ENCODE measurements at regions not wholly inside any gene's neighbourhood (a gene's known extent, or its start where the extent isn't known, plus 50 kb on each side); places are given as distances from the start of the nearest gene placed in this dataset.
A peak's percentile ranks its signal among the peaks of the same experiment; 100 is the strongest.

- no peaks in the 10 kb centered on the region for H3K27me3 ChIP-seq (ENCODE audit: control insufficient read depth in 3 of 3, insufficient read depth in 3 of 3, low read length in 3 of 3)
- no peaks in the 10 kb centered on the region for H3K4me1 ChIP-seq (ENCODE audit: control insufficient read depth in 3 of 3, insufficient read depth in 2 of 3, low read depth in 1 of 3, low read length in 2 of 3)
- no peak overlapping the region for H3K4me3 ChIP-seq (ENCODE audit: low read depth in 1 of 3, low read length in 3 of 3)
- FAIRE-seq, result no peak
- no peaks in the 10 kb centered on the region for H3K36me3 ChIP-seq (ENCODE audit: control insufficient read depth in 3 of 3, insufficient read depth in 2 of 3, low read depth in 1 of 3, low read length in 3 of 3)
- DNase-seq, result no peak
- no peak overlapping the region for H3K27ac ChIP-seq (ENCODE audit: low read depth in 1 of 3, low read length in 2 of 3)
- peaks cover 0 to 5% of the 10 kb centered on the region in 2 donors for H3K9me3 ChIP-seq (ENCODE audit: control insufficient read depth in 2 of 2, insufficient read depth in 1 of 2, low read depth in 1 of 2, low read length in 1 of 2)
Observed at GRCh38 chr4:75102787-75103085, 169.8 kb downstream of the PARM1 start.

- DNase-seq (peak in 1 of 2 donors; percentile 30), FAIRE-seq (no peak)
- 56 to 82% (median 75%) methylated on average over 3 of the region's 3 CpGs for WGBS, 3 donors
Observed at GRCh38 chr4:75101906-75102786, 169.2 kb downstream of the PARM1 start.

More at GRCh38 chr4:75101906-75102786, 169.2 kb downstream of the PARM1 start:
- Histone ChIP-seq H3K9me3 (ENCODE audit: control insufficient read depth in 2 of 2, insufficient read depth in 1 of 2, low read depth in 1 of 2, low read length in 1 of 2) (peaks cover 0 to 5% of the 10 kb centered on the region in 2 donors), H3K27me3 (ENCODE audit: control insufficient read depth in 3 of 3, insufficient read depth in 3 of 3, low read length in 3 of 3) (no peaks in the 10 kb centered on the region), H3K36me3 (ENCODE audit: control insufficient read depth in 3 of 3, insufficient read depth in 2 of 3, low read depth in 1 of 3, low read length in 3 of 3) (no peaks in the 10 kb centered on the region), H3K4me1 (ENCODE audit: control insufficient read depth in 3 of 3, insufficient read depth in 2 of 3, low read depth in 1 of 3, low read length in 2 of 3) (no peaks in the 10 kb centered on the region), H3K4me3 (ENCODE audit: low read depth in 1 of 3, low read length in 3 of 3) (no peak overlapping the region), H3K27ac (ENCODE audit: low read depth in 1 of 3, low read length in 2 of 3) (no peak overlapping the region)
